GM19240 (cell line): ENCODE measurements at regions not wholly inside any gene's neighbourhood (a gene's known extent, or its start where the extent isn't known, plus 50 kb on each side); places are given as distances from the start of the nearest gene placed in this dataset.

Experiments used
- DNase-seq: peaks from one replicate; pipeline ENCODE4 v3.0.0; 2011; ENCODE audit warnings: low spot score; ENCODE audit not compliant: insufficient read length

- no peak for DNase-seq
Observed at GRCh38 chr2:221245045-221245444, 327.1 kb downstream of the EPHA4 start.

GRCh38 chr2:221245772-221246171, 326.3 kb downstream of the EPHA4 start:
- no peak for DNase-seq

- DNase-seq, result no peak
Observed at GRCh38 chr2:221254299-221254698, 317.8 kb downstream of the EPHA4 start.

GRCh38 chr2:221255862-221256261, 316.2 kb downstream of the EPHA4 start:
- no peak for DNase-seq

- no peak for DNase-seq
Observed at GRCh38 chr2:221258464-221258863, 313.6 kb downstream of the EPHA4 start.

GRCh38 chr2:221262651-221263050, 309.5 kb downstream of the EPHA4 start:
- DNase-seq, result no peak

GRCh38 chr2:221263573-221263972, 308.5 kb downstream of the EPHA4 start:
- no peak for DNase-seq

- DNase-seq, result no peak
Observed at GRCh38 chr2:221264318-221264717, 307.8 kb downstream of the EPHA4 start.

GRCh38 chr2:221267773-221268425, 304.2 kb downstream of the EPHA4 start:
- DNase-seq, result no peak

GRCh38 chr2:221268631-221269030, 303.5 kb downstream of the EPHA4 start:
- no peak for DNase-seq

- DNase-seq, result no peak
Observed at GRCh38 chr2:221270806-221271205, 301.3 kb downstream of the EPHA4 start.

GRCh38 chr2:221272729-221273128, 299.4 kb downstream of the EPHA4 start:
- DNase-seq, result no peak

GRCh38 chr2:221276033-221276432, 296.1 kb downstream of the EPHA4 start:
- no peak for DNase-seq

GRCh38 chr2:221276601-221277000, 295.5 kb downstream of the EPHA4 start:
- DNase-seq, result no peak

- no peak for DNase-seq
Observed at GRCh38 chr2:221282386-221282785, 289.7 kb downstream of the EPHA4 start.

GRCh38 chr2:221283896-221284545, 288.1 kb downstream of the EPHA4 start:
- no peak for DNase-seq

GRCh38 chr2:221285148-221285547, 287.0 kb downstream of the EPHA4 start:
- DNase-seq, result no peak

GRCh38 chr2:221286406-221286805, 285.7 kb downstream of the EPHA4 start:
- no peak for DNase-seq

GRCh38 chr2:221289389-221289788, 282.7 kb downstream of the EPHA4 start:
- DNase-seq, result no peak

- DNase-seq, result no peak
Observed at GRCh38 chr2:221289846-221290245, 282.3 kb downstream of the EPHA4 start.

GRCh38 chr2:221293949-221294742, 278.0 kb downstream of the EPHA4 start:
- no peak for DNase-seq

- no peak for DNase-seq
Observed at GRCh38 chr2:221304916-221305315, 267.2 kb downstream of the EPHA4 start.
